ENCODE measurements at regions not wholly inside any gene's neighbourhood (a gene's known extent, or its start where the extent isn't known, plus 50 kb on each side); places are given as distances from the start of the nearest gene placed in this dataset.

DNA sequence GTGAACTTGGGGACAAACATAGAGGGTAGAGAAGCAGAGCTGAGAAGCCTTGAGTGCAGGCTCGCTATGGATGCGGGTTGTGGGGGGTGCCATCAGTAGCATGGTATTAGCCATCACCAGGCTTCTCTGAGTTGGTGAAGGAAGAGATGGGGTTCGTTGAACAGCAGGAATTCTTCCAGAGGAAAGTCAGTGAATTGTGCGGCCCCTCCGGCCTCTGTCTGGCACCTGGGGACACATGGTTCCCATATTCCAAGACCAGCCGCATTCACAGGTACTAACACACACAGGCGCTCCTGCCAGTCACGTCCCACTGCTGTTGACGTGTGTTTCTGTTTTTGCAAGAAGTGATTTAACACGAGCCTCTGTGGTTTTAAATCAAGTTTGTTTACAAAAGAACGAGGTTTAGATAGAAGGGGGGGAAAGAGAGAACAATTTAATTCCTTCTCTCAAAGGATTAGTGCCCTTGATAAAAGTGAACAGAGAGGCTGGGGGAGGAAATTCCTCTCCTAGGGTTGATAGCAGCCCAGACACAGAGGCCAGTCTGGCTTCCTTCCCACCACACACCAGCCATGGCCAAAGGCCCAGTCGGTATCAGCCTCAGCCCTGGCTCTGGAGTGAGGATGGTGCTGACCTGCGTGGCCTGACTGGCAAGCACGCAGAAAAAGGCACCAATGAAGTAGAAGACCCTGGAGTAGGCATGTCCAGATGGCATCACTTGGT, 252.6 kb upstream of the IGFBP3 start:
- DNase-seq, result no peak

DNA sequence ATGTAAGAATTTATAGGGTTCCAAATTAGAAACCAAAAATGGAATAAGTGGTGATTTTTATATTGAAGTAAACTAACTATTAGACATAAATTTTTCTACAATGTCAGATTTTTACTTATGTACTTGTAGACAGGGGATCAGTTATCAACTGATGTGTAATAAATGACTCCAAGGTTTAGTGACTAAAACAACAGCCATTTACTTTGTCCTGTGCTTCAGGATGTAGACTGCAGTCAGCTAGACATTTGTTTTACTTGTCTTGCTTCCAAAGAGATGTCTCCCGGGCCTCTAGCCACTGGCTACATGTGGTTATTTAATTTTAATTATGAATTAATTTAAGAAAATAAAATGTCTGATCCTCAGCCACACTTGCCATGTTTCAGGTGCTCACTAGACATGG, 249.7 kb upstream of the IGFBP3 start:
- DNase-seq, result no peak

DNA sequence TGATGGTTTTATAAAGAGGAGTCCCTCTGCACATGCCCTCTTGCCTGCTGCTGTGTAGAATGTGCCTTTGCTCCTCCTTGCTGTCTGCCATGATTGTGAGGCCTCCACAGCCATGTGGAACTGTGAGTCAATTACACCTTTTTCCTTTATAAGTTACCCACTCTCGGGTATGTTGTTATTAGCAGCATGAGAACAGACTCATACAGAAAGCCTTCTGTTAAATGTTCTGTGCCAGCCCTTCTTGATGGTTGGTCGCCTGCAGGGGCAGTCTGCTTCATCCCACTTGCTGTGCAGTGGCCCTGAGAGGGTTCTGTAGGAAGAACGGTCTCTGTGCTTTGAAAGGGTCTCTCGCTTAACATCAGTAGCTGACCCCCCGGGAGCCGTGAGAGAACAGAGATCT, 248.9 kb upstream of the IGFBP3 start:
- no peak for DNase-seq

DNA sequence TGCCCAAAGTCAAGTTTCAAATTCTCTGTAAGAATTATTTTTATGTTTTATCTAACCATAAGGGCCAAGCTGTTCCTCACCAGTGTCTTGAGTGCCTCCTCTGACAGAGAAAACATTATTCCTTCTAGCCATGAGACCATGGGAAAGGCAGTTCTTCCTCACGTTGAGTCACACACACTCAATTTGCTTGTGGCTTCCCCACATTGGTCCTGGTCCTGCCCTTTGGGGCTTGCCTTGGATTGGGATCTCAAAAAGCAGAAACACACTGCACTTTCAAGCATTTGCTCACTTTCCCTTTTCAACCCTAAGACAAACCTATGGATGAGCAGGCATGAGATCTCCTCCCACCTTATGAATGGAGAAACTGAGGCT, 248.3 kb upstream of the IGFBP3 start:
- no peak for DNase-seq

DNA sequence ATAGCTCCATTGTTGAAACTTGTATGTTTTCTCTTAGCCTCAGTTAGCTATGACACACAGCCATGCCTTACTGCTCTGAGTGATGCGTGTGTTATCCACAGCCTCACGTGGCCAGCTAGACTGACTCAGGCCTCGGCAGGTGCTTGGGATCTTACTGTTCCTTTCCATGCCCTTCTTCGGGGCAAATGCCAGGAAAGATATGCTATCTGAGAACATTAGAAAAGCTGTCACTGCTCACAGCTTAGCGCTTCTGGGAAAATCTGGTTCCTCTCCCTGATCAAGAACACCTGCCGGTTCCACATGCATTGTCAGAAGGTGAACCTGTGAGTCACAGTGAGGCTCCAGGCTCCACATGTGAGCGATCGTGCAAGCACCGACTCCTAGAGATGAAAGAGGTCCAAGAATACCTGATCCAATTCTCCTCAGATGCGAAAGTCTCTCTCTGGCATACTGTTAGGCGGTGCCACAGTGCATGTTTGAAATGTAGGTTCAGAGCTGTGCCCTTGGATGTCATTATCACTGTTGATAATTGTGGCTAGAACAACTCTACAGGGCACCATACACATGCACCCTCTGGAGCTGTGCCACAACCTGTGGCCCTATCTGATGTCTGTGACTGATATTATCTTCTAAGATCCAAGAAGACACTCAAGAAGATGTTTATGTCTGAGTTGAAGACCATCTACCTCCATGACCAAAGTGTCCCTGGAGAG, 247.8 kb upstream of the IGFBP3 start:
- DNase-seq, result no peak

DNA sequence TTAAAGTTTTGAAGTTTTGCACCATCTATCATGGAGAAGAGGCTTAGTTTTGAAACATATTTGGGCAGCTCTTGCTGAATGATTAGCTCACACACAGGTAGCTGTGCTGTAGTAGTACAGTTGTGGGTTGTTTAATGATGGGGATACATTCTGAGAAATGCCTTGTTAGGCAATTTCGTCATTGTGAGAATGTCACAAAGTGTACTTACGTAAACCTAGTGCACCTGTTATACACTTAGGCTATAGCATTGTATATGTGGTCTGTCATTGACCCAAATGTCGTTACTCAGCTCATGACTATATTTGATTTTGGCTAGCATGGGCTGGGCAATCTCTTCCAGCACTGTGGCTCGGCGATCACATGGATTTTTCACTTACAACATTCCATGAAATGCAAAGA, 247.2 kb upstream of the IGFBP3 start:
- DNase-seq, result no peak

DNA sequence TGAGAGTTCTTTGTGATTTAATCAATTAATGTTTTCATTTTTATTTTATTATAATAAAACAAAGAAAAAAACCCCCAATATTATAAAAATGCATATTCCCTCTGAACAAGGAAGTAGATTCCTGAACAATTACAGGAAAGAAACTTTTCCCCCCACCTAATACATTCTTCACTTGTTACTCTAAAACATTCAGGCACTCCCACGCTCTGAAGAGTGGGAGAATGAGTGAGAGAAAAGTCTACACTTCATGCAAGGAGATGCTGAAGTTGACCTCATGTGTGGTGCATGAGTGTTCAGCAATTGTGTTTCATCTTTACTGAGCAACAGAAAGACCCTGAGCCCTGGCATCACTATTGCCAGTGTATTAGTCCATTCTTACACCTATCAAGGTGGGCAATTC, 244.2 kb upstream of the IGFBP3 start:
- no peak for DNase-seq

DNA sequence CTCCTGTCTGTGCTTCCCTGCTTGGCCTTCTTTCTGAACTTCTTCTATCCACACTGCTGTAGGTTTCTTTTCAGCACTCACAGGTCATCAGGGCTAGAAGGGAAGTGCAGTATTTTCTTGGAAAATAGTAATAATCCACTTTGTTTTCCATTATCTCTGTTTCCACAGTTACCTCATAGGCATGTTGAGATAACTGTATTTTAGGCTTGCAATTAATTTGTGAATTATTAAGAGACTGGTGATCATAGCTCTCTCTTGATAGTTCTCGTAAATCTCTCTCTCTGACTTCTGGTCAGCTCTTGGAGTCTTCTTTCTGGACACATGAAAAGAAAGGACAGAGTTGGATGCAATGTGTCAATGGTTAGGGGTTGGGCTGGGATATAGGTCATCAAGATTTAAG, 243.6 kb upstream of the IGFBP3 start:
- no peak for DNase-seq

DNA sequence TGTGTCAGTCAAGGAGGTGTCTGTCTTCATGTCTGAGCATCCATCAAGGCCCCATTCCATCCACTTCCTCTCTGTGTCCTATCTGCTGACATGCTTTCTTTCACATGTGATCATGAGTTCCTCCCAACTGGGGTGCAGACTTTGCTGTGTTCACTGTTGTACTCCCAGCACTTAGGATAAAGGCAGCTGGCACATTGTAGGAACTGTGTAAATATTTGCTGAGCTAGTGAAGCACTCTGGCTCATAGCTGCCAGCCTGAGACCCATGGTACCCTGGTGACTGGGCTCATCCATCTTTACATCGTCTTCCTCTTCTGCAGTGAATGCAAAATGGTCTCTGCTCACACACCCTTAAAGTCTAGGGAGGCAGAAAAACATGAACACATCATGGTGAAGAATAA, 242.2 kb upstream of the IGFBP3 start:
- no peak for DNase-seq

DNA sequence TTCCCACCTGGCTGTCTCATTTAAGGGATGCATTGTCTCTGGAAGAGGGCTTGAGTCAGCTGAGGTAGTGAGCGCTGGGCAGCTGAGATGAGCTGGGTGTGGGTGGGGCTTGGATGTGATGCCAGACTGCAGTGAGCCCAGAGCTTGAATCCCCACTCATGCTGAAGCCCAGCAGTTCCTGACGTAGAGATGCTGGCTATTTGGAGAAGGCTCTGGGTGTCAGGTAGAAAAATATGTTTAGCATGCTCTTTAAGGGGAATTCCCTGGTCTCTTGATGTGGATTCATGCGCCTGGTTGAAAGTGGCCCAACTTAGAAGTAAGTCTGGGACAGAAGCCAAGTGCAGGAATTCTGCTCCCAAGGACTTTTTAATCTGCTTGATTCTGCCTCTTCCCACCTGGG, 241.5 kb upstream of the IGFBP3 start:
- no peak for DNase-seq

DNA sequence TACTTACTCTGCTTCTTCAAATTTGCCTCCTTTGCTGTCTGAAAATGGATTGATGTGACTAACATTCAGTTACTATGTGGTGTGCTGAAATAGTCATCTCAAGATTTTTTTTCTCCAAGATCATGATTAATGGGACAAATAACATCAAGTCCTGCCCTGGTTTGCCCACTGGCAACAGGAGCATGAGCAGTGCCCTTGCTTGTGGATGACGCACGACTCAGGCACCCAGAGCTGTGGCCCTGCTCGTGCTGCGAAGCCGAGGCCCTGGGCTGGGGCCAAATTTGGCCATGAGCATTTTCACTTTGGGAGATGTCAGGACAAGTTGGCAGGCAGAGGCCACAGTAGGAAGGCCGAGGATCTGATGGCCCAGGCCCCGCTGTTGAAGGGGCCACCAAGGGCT, 239.8 kb upstream of the IGFBP3 start:
- DNase-seq, result no peak

DNA sequence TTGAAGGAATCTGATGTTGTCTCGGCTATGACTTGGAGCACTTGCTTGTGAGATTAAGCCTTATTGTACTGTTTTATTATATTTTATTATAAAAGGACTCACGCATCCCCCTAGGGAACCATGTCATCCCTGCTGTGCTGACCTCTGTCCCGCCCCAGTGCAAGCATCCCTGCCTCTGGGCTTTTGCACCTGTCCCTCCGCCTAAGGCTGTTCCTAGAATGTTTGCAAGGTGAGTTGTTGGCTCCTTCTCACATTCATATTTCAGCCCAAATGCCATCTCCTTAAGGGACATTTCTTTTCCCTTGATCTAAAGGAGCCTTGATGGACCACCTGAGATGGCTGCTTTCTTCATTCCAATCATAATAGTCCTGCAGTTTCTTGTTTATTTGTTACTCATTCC, 236.9 kb upstream of the IGFBP3 start:
- no peak for DNase-seq

DNA sequence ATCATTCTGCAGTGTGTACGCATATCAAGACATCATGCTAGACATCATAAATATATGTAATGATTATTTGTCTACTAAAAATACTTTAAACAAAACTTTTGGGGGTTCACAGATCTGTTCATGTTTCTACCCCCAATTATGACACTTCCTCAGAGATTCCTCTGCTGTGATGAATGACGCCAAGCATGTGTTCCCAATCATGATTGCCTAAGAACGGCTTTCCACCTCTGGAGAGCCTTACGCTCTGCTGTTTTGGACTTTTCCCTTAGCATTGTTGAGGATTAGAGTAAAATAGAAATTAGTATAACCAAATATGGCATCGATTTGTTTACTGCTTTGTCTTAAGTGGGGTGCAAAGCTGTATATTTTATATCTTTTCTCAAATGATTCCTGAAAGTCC, 236.3 kb upstream of the IGFBP3 start:
- no peak for DNase-seq

DNA sequence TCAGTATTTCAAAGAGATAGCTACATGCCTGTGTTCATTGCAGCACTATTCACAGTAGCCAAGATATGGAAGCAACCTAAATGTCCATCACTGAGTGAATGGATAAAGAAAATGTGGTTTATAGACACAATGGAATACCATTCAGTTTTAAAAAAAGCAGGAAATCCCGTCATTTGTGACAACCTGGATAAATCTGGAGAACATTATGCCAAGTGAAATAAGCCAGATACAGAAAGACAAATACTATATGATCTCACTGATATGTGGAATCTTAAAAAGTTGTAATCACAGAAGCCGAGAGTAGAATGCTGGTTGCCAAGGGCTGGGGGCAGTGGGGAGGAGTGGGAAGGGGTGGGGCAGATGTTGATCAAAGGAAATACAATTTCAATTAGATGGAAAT, 235.8 kb upstream of the IGFBP3 start:
- no peak for DNase-seq

DNA sequence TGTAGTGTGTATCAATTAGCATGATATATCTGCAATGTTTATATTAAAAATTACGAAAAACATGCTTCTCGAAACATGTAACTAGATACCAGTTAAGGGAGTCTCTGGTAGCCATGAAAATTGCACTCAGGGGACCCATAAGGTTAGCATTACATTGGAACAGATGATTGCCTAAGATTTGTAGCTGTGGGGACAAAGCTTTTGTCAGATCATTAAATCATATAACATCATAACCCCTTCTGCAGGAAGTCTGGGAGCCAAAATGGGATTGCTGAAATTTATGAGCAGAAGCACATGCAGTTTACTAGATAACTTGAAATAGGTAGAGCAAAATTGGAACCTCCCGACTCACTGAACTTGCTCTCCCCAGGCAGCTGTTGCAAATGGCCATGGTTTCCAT, 235.0 kb upstream of the IGFBP3 start:
- DNase-seq, result no peak

DNA sequence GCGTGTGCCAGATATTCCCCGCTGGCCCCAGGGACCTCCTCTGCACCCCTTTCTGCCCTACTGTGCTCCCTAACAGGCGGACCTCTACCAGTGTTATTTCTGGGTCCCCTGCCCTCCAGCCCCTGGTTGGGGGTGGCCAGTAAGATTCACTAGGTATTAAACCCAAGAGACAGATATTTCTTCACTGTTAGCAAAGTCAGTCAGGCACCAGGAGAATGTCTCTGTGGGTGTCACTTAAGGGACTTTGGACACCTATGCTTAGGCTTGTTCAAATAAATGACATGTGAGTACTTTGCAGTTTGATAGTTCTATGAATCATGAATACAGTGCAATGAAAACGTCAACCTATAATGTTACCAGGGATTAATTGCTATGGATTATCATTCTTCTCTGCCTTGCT, 234.3 kb upstream of the IGFBP3 start:
- DNase-seq, result no peak

DNA sequence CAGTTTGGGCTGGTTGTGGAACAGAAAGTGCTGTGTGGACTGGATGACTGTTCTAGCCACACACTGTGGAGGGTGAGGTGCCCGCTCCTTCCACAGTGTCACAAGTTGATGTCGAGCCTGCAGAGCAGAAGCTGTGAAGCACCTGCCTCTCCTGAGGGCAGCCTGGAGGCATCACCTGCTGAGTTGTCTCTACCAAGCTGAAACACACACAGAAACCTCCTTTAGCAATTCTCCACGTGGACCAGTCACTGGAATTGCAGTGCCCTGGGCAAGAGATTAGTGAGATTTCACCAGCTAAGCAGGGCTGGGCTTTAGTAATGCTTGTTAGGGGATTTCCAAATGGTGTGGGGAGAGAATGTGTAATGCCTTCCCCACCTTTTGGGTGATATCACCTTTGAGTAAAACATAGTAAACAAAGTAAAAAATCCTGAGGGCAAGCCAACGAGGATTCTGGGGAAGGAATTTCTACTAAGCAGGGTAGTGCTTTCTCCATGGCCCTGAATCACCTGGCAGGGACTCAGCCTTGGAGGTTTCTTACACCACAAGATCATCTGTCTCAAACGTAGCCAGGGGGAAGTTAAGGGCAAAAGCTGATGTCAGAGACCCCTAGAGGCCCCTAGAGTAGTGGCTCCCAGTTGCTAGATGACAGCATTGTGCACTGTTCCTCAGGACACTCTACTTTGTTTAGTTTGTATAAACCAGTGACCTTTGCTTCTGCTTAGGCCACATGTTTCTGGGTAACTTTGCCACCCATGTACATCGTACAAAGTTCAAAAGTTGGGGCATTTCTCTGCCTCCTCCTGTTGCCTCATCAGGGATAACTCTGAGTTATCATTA, 233.1 kb upstream of the IGFBP3 start:
- no peak for DNase-seq

DNA sequence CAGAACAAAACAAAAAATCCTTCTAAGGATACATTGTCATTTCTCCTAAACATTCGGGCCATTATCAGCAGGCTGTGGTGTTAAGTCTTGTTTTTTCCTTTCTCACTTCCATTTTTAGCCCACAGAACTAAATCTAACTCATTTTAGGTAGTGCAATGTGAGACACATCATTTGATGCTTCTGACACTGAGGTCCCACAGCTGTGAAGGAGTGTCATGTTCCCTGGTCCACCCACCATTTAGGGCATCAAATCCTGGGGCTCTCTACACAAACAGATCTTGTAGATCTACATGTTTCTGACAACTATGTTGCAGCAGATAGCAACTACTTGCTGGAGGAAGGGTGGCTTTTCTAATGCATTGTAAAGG, 232.5 kb upstream of the IGFBP3 start:
- DNase-seq, result no peak

DNA sequence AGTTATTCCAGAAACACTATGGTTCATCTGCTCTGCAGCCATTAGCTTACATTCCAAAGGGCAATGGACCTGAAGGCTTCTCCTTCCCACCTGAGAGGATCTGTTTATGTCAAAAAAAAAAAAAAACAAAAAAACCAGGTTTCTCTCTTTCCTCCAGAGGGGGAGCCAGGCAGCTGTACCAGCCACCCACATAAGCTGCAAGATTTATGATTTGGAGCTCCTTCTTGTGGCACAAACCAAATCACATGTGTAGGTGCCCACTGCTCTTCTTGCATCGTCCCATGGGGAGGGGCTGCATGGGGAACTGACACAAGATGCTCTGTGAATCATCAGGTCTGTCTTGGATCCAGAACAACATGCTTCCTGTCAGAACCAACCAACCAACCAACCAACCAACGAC, 231.6 kb upstream of the IGFBP3 start:
- DNase-seq, result no peak

DNA sequence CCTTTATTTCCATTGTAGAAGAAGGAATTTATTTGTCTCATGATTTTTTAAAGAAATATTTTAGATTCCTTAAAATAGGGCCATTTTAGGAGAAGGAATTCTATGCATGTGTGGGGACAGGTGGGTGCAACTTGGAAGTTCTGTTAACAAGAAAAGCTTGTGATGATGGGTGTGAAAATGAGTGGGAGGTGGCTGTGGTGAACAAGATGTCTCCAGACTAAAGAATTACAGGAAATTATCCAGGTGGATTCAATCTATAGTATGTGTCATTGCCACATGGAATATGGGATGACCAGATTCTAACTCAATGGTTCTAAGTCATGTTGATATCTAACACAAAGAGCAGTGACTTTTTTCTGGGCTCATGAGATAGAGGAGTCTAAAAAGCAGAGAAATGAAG, 229.6 kb upstream of the IGFBP3 start:
- DNase-seq, result no peak

DNA sequence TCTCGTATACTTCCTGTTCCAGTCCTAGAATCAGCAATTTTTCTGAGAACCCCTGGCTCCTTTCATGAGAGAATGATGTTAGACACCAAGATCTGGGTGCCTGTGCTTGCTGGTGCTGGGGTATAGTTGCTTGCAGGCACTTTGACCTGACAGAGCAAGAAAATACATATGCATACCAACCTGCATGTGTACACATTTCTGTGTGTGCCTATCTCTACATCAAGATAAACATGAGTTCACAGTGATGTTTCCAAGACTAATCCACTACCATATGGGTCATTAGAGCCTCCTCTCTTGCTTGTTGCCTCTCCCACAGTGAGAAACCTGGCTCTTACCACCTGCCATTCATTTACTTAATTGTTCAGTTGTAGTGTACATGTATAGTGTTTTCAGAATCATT, 229.1 kb upstream of the IGFBP3 start:
- no peak for DNase-seq

DNA sequence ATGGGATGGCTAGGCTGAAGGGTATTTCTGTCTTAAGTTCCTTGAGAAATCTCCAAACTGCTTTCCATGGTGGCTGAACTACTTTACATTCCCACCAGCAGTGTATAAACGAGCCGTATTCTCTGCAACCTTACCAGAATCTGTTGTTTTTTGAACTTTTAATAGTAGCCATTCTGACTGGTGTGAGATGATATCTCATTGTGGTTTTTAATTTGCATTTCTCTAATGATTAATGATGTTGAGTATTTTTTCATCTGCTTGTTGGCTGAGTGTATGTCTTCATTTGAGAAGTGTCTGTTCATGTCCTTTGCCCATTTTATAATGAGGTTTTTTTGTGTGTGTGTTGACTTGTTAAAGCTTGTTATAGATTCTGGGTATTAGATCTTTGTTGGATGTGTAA, 226.8 kb upstream of the IGFBP3 start:
- no peak for DNase-seq

DNA sequence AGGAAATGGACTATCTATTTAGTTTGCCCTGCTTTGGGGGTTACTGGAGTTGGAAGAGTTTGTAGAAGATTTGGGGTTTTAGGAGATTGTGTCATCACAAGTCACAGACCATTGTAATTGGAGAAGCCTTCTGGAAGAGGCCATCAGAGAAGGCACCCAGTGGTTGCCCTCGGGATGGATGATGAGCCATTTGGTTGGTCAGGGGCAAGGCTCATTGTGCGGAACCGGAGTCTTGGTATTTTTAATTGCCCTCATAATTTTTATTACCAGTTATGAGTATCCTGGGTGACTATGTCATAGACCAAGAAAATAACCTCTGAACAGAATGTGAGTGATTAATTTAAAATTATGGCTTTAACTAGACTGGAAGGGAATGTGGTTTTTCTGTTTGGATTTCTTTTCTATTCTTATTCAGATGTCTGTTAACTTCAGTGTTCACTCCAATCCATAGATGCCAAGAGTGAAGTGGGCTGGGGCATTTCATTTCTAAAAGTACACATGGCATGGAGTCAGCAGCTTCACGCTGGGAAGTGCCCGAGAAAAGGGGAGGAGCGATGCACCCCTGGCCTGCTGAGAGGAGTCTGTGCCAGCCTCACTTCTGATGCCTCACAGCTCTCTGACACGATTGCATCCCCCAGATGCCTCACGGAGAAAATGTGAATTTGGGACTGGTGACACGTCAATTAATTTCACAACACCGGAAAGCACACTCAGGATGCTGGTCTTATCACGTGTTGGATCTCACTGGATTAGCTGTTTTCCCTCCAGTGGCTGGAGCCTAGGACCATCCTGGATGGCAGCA, 225.6 kb upstream of the IGFBP3 start:
- peak; percentile 47 for DNase-seq

All from NCI-H446 treated with DMSO at 0.1 percent for 48 hours (cell line).